ENCODE measurements at regions not wholly inside any gene's neighbourhood (a gene's known extent, or its start where the extent isn't known, plus 50 kb on each side); places are given as distances from the start of the nearest gene placed in this dataset.

DNA sequence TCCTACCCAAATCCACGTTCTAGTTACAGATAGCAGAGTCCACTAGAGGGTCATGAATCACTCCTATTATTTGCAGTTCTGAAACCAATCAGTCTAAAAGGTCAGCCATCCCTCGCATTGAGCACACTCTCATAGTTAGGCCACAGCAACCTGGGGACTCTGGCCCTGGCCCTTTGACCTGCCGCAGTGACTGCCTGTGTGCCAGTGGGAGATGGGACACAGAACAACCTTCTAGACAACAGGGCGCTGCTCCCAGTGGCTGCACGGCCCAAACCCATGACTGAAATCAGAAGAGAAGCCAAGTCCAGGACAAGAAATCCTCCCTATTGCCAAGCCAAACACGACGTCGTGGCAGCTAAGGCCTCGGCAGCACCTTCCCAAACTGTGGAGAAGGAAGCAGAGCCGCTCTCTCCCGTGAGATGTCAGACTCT, 158.5 kb downstream of the HERPUD2 start:
- no peak for DNase-seq (ENCODE audit: low spot score)

DNA sequence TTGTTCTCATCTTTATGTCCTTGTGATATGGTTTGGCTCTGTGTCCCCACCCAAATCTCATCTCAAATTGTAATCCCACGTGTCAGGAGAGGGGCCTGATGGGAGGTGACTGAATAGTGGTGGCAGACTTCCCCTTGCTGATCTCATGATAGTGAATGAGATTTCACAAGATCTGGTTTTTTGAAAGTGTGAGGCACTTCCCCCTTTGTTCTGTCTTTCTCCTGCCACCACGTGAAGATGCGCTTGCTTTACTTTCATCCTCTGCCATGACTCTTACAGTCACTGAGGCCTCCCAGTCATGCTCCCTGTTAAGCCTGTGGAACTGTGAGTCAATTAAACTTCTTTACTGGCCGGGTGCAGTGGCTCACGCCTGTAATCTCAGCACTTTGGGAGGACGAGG, 161.0 kb downstream of the HERPUD2 start:
- DNase-seq (ENCODE audit: low spot score): no peak

- DNase-seq (ENCODE audit: low spot score): no peak
Measured at GRCh38 chr7:35530124-35531109, 164.5 kb downstream of the HERPUD2 start.

DNA sequence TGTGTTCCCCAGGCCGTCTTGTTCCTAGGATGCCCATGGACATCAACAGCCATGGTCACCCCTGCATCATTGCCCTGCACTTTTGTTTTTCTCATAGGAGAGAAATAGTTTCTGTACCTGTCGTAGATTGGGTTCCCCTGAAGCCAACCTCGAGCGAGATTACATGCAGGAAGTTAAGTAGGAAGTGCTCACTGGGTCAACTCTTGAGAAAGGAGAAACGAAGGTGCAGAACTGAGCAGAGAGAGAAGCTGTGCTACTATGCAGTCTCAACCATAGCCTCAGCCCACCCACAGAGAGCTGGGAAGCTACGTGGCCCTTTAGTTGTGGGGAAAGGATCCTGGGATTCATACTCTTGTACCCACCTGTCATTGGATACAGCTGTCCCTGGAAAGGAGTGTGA, 165.2 kb downstream of the HERPUD2 start:
- DNase-seq (ENCODE audit: low spot score): no peak

GRCh38 chr7:35528381-35528977, 166.5 kb downstream of the HERPUD2 start:
- DNase-seq (ENCODE audit: low spot score): no peak

GRCh38 chr7:35526645-35527044, 168.3 kb downstream of the HERPUD2 start:
- DNase-seq (ENCODE audit: low spot score): no peak

DNA sequence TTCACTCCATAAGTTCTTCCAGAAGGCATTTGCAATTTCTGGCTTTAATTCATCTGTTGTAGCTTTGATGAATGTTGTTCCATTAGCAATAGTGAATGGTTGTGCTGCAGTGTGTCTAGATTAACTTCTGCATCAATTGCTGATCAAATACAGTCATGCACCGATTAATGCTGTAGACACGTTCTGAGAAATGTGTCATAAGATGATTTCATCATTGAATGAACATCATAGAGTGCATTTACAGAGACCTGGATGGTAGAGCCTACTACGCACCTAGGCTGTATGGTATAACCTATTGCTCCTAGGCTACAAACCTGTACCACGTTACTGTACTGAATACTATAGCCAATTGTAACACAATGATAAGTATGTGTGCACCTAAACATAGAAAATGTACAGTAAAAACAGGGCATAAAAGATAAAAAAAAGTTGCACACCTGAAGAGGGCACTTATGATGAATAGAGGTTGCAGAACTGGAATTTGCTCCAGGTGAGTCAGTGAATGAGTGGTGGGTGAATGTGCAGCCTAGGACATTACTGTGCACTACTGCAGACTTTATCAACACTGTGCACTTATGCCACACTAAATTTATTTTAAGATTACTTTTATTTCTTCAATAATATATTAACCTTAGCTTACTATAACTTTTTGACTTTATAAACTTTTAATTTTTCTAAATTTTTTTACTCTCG, 170.7 kb downstream of the HERPUD2 start:
- DNase-seq (ENCODE audit: low spot score): no peak

DNA sequence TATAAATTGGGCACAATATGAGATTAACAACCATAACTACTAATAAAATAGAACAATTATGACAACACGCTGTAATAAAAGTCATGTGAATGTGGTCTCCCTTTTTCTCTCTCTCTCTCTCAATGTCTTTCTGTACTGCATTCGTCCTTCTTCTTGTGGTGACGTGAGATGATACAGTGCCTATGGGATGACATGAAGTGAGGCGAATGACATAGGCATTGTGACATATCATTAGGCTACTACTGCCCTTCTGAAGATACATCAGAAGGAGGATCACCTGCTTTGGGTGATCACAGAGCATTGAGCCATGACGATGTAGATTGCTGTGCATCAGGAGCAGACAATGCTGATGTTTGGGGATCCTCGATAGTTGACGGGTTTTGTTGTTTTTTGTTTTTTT, 171.6 kb downstream of the HERPUD2 start:
- no peak for DNase-seq (ENCODE audit: low spot score)

DNA sequence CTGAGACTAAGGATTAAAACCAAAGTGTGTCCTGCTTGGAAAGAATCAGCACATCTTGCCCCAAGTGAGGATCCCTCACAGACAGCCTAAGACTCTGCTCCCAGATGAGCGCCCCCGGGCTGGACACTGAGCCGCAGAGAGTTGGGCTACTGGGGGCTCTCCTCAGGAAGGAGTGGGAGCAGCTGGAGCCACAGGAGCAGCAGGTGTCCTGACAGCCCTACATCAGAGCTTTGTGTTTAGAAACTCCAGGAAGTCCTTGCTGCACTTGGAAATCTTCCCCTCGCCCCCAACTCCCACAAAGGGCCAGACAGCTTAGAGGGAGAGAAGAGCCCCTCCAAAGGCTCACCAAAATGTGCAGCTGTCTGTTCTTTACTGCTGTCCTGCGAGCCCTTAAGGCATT, 172.2 kb downstream of the HERPUD2 start:
- no peak for DNase-seq (ENCODE audit: low spot score)

- no peak for DNase-seq (ENCODE audit: low spot score)
Measured at GRCh38 chr7:35521941-35522340, 173.0 kb downstream of the HERPUD2 start.

- no peak for DNase-seq (ENCODE audit: low spot score)
Measured at GRCh38 chr7:35520810-35521625, 173.9 kb downstream of the HERPUD2 start.

- peak; percentile 88 for DNase-seq (ENCODE audit: low spot score)
Measured at GRCh38 chr7:35519971-35520809, 174.7 kb downstream of the HERPUD2 start.

GRCh38 chr7:35518767-35519166, 176.2 kb downstream of the HERPUD2 start:
- no peak for DNase-seq (ENCODE audit: low spot score)

DNA sequence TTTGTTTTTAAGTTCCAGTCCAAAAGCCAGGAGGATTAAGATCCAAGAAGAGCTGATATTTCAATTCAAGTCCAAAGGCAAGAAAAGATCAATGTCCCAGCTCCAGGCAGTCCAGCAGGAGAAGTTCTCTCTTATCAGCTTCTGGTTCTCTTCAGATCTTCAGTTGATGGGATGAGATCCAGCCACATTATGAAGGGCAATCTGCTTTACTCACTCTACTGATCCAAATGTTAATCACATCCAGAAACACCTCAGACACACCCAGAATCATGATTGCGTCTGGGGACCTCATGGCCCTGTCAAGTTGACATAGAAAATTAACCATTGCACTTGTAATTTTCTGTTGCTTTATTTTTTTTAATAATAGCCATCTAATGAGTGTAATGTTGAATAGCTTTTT, 178.4 kb downstream of the HERPUD2 start:
- peak; percentile 45 for DNase-seq (ENCODE audit: low spot score)

DNA sequence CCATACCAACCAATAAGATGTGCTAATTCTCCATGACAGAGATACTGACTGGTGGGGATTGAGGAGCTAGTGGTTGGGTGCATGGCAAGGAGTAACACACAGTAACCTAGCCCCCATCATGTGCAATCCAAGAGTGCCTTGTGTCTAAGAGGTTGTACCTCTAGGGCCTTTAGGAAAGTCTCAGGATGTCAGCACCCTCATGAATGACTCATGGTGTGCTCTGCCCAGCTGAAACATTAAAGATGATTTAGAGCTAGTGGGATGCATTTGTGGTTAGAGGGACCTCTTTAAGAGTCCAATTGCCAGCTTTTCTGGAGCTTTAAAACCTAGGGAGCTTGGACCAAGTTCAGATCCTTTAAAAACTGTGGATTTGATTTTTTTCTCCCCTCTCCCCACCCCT, 181.1 kb downstream of the HERPUD2 start:
- peak; percentile 80 for DNase-seq (ENCODE audit: low spot score)

GRCh38 chr7:35513195-35513594, 181.7 kb downstream of the HERPUD2 start:
- no peak for DNase-seq (ENCODE audit: low spot score)

DNA sequence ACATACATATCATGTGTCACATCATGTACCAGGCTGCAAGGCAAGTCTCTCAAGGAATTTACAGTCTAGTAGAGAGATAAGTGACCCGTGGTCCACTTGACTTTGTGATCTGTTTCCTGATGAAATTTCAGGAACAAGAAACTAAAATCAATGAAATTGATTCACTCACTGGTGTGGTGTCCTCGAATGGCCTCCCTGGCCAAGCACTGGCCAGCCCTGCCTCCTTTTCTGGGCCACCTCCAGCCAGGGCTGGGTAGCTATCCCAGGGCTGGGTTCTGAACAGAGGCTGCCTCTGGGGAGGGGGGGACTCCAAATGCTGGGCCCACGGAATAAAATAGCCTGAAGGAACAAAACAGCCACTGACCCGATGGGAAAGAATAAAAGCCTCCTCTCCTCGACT, 182.2 kb downstream of the HERPUD2 start:
- no peak for DNase-seq (ENCODE audit: low spot score)

DNA sequence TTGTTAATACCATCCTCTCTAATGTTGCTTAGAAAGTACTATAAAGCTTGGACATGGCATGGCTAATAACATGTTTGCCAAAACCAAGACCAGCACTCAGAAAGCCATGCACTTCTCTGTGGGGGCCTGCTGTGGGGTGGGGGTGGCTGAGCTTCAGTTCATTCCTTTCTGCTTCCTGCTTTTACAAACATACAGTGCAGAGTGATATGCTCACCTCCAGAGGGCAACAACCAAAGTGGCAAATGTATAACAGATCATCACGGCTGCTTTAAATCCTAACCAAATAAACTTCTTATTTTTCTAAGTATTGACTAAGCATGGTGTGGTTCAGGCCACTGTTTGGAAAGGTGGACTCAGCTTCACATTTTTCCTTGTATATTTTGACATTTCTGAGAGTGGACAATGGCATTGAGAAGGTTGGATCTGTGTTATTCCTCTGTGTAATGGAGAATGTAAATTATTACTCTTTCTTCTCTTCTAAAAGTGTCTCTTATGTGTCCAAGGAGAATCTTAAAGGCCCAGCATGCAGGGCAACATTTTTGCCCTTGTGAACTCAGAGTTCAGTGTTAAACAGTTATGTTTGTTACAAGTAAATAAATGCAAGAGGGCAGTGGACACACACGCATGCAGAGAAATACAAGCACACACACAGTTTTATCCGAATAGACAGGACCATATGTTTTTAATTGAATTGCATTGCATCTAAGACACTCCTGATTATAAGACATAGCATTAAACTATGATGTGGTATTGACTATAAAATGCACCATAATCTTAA, 186.1 kb downstream of the HERPUD2 start:
- DNase-seq (ENCODE audit: low spot score): peak; percentile 82

GRCh38 chr7:35505066-35505465, 189.9 kb downstream of the HERPUD2 start:
- no peak for DNase-seq (ENCODE audit: low spot score)

- DNase-seq (ENCODE audit: low spot score): no peak
Measured at GRCh38 chr7:35504365-35504764, 190.6 kb downstream of the HERPUD2 start.
